Testis (tissue), 2 donors: ENCODE measurements at regions not wholly inside any gene's neighbourhood (a gene's known extent, or its start where the extent isn't known, plus 50 kb on each side); places are given as distances from the start of the nearest gene placed in this dataset.

Source experiments
- CTCF ChIP-seq, 3 experiments: fragments of 450-650 bp in 2 of 3; fragments of 200-600 bp in 1 of 3; sonication (generic) in 1 of 3; IDR thresholded peaks; one replicate each; pipeline ENCODE4 v1.5.1; 2016 to 2019; ENCODE audit warnings: antibody characterized with exemption in 3 of 3, mild to moderate bottlenecking in 2 of 3, moderate library complexity in 1 of 3
- POLR2A ChIP-seq: fragments of 450-650 bp; IDR thresholded peaks from one replicate; pipeline ENCODE4 v1.6.1; 2017; ENCODE audit warnings: antibody characterized with exemption, mild to moderate bottlenecking, moderate library complexity

GRCh38 chr12:60830381-60830780 lies 1234.6 kb downstream of the SLC16A7 start:
- TF ChIP-seq CTCF (IDR thresholded peaks at IDR 0.05) (no peak), POLR2A (no peak)
